Prostate gland (tissue), 2 donors: ENCODE measurements at regions not wholly inside any gene's neighbourhood (a gene's known extent, or its start where the extent isn't known, plus 50 kb on each side); places are given as distances from the start of the nearest gene placed in this dataset.

ENCODE experiments used
- DNase-seq: peaks from one replicate; pipeline ENCODE4 v3.0.0-alpha.2; 2019; ENCODE audit warnings: low spot score
- H3K27ac ChIP-seq, 2 donors: fragments of 200-600 bp; sonication (generic); 2 replicates each; pipeline ENCODE4 v1.5.1; 2017 to 2019
- H3K27me3 ChIP-seq: fragments of 200-600 bp; sonication (generic); replicated peaks from 2 replicates; pipeline ENCODE4 v1.5.1; 2019; ENCODE audit not compliant: insufficient read depth
- H3K36me3 ChIP-seq, 2 donors: fragments of 200-600 bp; sonication (generic); 1 replicate in 1 of 2; 2 replicates in 1 of 2; pipeline versions ENCODE4 v1.5.1 to v1.8.1; 2017 to 2019
- H3K4me1 ChIP-seq: fragments of 200-600 bp; sonication (generic); replicated peaks from 2 replicates; pipeline ENCODE4 v1.5.1; 2019
- H3K4me3 ChIP-seq, 2 donors: fragments of 200-600 bp; sonication (generic); 2 replicates each; pipeline ENCODE4 v1.5.1; 2017 to 2019
- H3K9me3 ChIP-seq: fragments of 200-600 bp; sonication (generic); 2 replicates; pipeline ENCODE4 v1.5.1; 2017
- POLR2A ChIP-seq: fragments of 450-650 bp; IDR thresholded peaks from one replicate; pipeline ENCODE4 v1.6.1; 2016; ENCODE audit warnings: antibody characterized with exemption, mild to moderate bottlenecking
- POLR2AphosphoS5 ChIP-seq: sonication (generic); formaldehyde crosslinking; IDR thresholded peaks from one replicate; pipeline ENCODE4 v1.6.1; 2017; ENCODE audit warnings: antibody characterized with exemption
- WGBS: methylation state at CpG from one replicate; pipeline ENCODE4 v1.1.5; 2018; 5-methylcytosine and 5-hydroxymethylcytosine counted together
- intact Hi-C: fragments of 100-400 bp; cut with DNase I; formaldehyde crosslinking; loops from one replicate; pipeline ENCODE4 v1.14.2; 2022
- TF ChIP-seq, protein P1 (sequence below), 4 experiments: fragments of 200-600 bp in 2 of 4; fragments of 450-650 bp in 2 of 4; sonication (generic) in 2 of 4; IDR thresholded peaks; 1 replicate in 3 of 4; 2 replicates in 1 of 4; pipeline ENCODE4 v1.5.1; 2016 to 2019; ENCODE audit warnings: antibody characterized with exemption in 4 of 4, mild to moderate bottlenecking in 2 of 4, moderate library complexity in 2 of 4

DNA sequence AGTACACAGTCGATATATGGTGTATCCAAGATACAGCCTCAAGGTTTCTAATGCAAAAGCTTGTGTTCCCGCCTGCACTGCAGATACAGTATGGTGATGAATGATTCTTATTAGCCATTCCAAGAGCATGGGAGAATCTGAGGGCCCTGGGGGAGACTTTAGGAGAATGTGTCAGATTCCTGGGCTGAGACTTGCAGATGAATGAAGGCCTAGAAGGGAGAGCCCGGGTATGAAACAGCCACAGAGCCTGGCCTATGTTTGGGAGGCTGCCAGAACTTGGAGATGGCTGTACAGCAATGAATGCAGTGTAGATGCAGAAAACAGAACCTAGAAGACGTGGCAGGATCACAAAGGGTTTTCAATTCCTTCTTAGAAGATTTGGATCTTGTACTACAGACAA, 510.7 kb downstream of the HAPSTR1 start:
- no peak overlapping the region for H3K27ac ChIP-seq
- no peaks in the 10 kb centered on the region for H3K9me3 ChIP-seq
- no peaks in the 10 kb centered on the region for H3K36me3 ChIP-seq
- H3K27me3 ChIP-seq: no peaks in the 10 kb centered on the region
- TF ChIP-seq POLR2A: no peak
- DNase-seq: no peak
- no peak overlapping the region for H3K4me3 ChIP-seq
- WGBS: 81% methylated on average over 4 of the region's 4 CpGs
- intact Hi-C loops: no loop called here
- no peaks in the 10 kb centered on the region for H3K4me1 ChIP-seq

DNA sequence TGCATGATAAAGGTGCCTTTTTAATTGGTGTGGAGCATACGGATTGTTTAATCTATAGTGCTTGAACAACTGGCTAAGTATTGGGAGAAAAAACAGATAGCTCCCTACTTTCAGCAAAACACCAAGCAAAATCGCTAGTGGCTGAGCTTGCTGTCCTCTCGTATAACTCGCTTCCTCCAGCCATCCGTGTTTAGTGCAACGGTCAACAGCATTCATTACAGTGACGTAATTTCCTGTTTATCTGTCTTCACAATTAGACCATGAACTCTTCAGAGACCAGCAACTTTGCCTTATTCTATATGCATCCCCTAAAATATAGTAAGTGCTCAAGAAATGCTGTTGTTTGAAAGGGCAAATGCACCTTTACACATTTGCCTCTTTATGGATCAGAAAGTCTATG, 511.9 kb downstream of the HAPSTR1 start:
- H3K9me3 ChIP-seq: no peaks in the 10 kb centered on the region
- H3K4me3 ChIP-seq: no peak overlapping the region
- 65% methylated on average over 7 of the region's 7 CpGs for WGBS
- intact Hi-C loops: no loop called here
- DNase-seq: no peak
- no peaks in the 10 kb centered on the region for H3K36me3 ChIP-seq
- no peak overlapping the region for H3K27ac ChIP-seq
- no peaks in the 10 kb centered on the region for H3K27me3 ChIP-seq
- TF ChIP-seq POLR2A (no peak), POLR2AphosphoS5 (no peak)
- TF ChIP-seq, protein P1, sequence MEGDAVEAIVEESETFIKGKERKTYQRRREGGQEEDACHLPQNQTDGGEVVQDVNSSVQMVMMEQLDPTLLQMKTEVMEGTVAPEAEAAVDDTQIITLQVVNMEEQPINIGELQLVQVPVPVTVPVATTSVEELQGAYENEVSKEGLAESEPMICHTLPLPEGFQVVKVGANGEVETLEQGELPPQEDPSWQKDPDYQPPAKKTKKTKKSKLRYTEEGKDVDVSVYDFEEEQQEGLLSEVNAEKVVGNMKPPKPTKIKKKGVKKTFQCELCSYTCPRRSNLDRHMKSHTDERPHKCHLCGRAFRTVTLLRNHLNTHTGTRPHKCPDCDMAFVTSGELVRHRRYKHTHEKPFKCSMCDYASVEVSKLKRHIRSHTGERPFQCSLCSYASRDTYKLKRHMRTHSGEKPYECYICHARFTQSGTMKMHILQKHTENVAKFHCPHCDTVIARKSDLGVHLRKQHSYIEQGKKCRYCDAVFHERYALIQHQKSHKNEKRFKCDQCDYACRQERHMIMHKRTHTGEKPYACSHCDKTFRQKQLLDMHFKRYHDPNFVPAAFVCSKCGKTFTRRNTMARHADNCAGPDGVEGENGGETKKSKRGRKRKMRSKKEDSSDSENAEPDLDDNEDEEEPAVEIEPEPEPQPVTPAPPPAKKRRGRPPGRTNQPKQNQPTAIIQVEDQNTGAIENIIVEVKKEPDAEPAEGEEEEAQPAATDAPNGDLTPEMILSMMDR (IDR thresholded peaks at IDR 0.05): no peak
- H3K4me1 ChIP-seq: no peaks in the 10 kb centered on the region

DNA sequence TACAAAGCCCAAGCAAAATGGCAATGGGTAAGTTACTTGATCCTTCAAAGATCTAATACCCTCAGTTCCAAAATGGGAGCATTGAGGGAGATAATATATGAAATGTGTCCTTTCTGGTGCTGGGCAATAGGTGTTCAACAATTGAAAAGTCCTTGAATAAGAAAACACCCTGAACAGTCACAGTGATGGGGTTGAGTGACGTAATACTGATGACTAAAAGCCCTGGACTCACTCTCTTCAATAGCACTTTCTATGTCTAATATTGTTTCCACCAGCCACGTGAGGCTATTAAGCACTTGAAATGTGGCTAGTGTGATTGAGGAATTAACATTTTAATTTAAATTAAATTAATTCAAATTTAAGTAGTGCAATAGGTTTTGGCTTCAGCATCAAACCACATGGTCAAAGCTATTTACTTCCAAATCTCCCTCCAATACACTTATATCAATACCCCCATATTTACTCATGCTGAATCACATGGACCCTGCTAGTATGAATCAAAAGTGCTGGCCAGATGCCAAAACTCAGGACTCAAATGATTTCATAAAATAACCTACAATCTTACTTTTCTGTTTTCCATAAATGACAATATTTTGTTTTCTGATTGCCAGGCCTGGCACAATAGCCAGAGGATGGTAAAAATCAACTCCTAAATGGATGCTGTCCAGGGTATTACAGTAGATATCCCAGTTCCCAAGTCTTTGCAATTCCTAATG, 516.2 kb downstream of the HAPSTR1 start:
- no peaks in the 10 kb centered on the region for H3K4me1 ChIP-seq
- TF ChIP-seq, protein P1 (IDR thresholded peaks at IDR 0.05): no peak
- TF ChIP-seq POLR2AphosphoS5: no peak
- TF ChIP-seq POLR2A: no peak
- H3K27me3 ChIP-seq: no peaks in the 10 kb centered on the region
- no peaks in the 10 kb centered on the region for H3K36me3 ChIP-seq
- no peaks in the 10 kb centered on the region for H3K9me3 ChIP-seq
- H3K27ac ChIP-seq: no peak overlapping the region
- intact Hi-C loops: no loop called here
- 84% methylated on average over 2 of the region's 2 CpGs for WGBS
- no peak for DNase-seq
- H3K4me3 ChIP-seq: no peak overlapping the region

DNA sequence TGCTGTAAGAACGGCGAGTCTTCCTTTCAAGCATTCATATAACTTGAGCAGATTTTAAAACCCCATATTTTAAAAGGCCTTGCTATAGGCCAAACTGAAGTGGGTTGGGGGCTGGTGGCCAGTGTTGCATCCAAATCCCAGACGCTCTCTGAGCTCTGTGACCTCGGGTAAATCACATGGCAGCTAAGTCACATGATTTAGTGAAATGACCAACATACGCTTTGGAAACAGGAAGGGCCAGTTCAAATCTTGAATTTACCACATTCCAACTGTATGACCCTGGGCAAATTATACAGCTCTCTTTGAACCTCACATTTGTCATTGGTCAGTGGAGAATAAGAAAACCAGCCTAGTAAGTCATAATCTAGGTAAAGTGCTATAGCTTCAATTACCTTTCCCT, 519.3 kb downstream of the HAPSTR1 start:
- no peak for DNase-seq
- Histone ChIP-seq H3K27ac (no peak overlapping the region), H3K9me3 (no peaks in the 10 kb centered on the region), H3K36me3 (no peaks in the 10 kb centered on the region), H3K4me3 (no peak overlapping the region), H3K27me3 (no peaks in the 10 kb centered on the region), H3K4me1 (no peaks in the 10 kb centered on the region)
- WGBS: 76% methylated on average over 5 of the region's 5 CpGs
- intact Hi-C loops: no loop called here
- TF ChIP-seq POLR2A: no peak
- TF ChIP-seq POLR2AphosphoS5: no peak
- TF ChIP-seq, protein P1 (IDR thresholded peaks at IDR 0.05): no peak

DNA sequence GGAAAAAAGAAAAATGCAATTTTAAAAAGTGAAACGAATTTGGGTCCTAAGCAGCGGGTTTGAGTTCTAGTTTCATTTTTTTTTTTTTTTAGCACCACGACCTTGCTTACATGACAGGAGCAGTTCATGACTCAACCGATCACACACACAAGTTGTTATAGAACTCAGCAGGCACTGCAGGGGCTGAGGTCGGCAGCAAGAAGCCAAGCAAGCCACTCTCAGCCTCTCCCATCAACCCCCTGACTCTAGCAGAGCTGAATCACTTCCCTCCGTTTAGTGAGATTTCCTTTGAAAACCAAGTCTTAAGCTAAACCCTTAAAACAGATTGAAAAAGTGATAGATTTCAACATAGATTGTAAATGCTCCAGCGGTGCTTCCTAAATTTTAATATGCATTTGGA, 520.8 kb downstream of the HAPSTR1 start:
- H3K27me3 ChIP-seq: no peaks in the 10 kb centered on the region
- no peaks in the 10 kb centered on the region for H3K36me3 ChIP-seq
- H3K9me3 ChIP-seq: no peaks in the 10 kb centered on the region
- no peak overlapping the region for H3K4me3 ChIP-seq
- intact Hi-C loops: no loop called here
- no peak overlapping the region for H3K27ac ChIP-seq
- WGBS: 54% methylated on average over 7 of the region's 7 CpGs
- H3K4me1 ChIP-seq: no peaks in the 10 kb centered on the region
- DNase-seq: no peak
- TF ChIP-seq, protein P1 (IDR thresholded peaks at IDR 0.05): no peak
- no peak for TF ChIP-seq POLR2AphosphoS5
- TF ChIP-seq POLR2A: no peak
